ENCODE measurements at regions not wholly inside any gene's neighbourhood (a gene's known extent, or its start where the extent isn't known, plus 50 kb on each side); places are given as distances from the start of the nearest gene placed in this dataset.

GRCh38 chr5:152084476-152084875, 159.8 kb upstream of the GLRA1 start:
- no peak for TF ChIP-seq KDM1A (IDR thresholded peaks at IDR 0.05; ENCODE audit: low read depth)
- TF ChIP-seq, protein P1, sequence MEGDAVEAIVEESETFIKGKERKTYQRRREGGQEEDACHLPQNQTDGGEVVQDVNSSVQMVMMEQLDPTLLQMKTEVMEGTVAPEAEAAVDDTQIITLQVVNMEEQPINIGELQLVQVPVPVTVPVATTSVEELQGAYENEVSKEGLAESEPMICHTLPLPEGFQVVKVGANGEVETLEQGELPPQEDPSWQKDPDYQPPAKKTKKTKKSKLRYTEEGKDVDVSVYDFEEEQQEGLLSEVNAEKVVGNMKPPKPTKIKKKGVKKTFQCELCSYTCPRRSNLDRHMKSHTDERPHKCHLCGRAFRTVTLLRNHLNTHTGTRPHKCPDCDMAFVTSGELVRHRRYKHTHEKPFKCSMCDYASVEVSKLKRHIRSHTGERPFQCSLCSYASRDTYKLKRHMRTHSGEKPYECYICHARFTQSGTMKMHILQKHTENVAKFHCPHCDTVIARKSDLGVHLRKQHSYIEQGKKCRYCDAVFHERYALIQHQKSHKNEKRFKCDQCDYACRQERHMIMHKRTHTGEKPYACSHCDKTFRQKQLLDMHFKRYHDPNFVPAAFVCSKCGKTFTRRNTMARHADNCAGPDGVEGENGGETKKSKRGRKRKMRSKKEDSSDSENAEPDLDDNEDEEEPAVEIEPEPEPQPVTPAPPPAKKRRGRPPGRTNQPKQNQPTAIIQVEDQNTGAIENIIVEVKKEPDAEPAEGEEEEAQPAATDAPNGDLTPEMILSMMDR (IDR thresholded peaks at IDR 0.05), result no peak
